H7 (cell line): ENCODE measurements at regions not wholly inside any gene's neighbourhood (a gene's known extent, or its start where the extent isn't known, plus 50 kb on each side); places are given as distances from the start of the nearest gene placed in this dataset.
"Not testable (repeated sequence)": the region's sequence is repeated elsewhere in the genome, so short reads cannot be mapped to it uniquely, and the experiment has no call there.

Experiments used
- DNase-seq: peaks from one replicate; pipeline ENCODE4 v3.0.0; 2012
- H3K27me3 ChIP-seq: 2 replicates; pipeline ENCODE4 v1.6.0; 2011; ENCODE audit warnings: mild to moderate bottlenecking, low read length; ENCODE audit not compliant: control insufficient read depth, insufficient read depth
- H3K36me3 ChIP-seq: replicated peaks from 2 replicates; pipeline ENCODE4 v1.5.1; 2011; ENCODE audit warnings: low read length; ENCODE audit not compliant: control insufficient read depth, insufficient read depth
- H3K4me3 ChIP-seq: 2 replicates; pipeline ENCODE4 v1.5.1; 2011; ENCODE audit warnings: low read depth, mild to moderate bottlenecking, control low read depth, low read length, moderate library complexity; ENCODE audit not compliant: insufficient read depth

DNA sequence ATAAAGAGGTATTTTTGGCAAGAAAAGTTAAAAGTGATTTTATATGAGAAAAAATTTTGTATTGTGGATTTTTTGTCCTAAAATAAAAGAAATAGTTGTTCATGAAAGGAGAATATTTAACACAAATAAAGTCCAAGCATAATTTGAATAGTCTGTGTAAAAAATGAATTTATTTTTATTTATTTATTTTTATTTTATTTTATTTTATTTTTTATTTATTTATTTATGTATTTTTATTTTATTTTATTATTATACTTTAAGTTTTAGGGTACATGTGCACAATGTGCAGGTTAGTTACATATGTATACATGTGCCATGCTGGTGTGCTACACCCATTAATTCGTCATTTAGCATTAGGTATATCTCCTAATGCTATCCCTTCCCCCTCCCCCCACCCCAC is 948.9 kb upstream of the ADGRB3 start:
- H3K27me3 ChIP-seq, DNase-seq, H3K36me3 ChIP-seq, H3K4me3 ChIP-seq: not testable (repeated sequence)

DNA sequence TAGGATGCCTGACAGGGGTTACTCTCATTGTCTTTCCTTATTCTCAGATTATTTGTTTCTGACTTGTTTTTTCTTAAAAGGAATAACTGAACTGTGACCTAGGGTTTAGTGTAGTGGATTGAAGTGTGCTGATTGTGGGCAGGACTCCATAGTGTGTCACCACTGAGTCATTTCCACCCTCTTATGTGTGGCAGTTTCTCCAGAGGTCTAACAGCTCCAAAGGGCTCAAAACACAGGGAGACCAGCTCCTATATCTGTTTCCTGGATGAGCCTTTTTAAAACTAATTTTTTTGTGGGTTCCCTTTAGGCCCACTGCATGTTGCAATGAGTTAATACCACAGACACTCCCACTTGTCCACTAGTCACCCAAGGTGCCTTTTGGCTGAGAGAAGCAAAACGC is 951.1 kb upstream of the ADGRB3 start:
- no peaks in the 10 kb centered on the region for H3K27me3 ChIP-seq
- DNase-seq: no peak
- H3K36me3 ChIP-seq: no peaks in the 10 kb centered on the region
- no peak overlapping the region for H3K4me3 ChIP-seq

DNA sequence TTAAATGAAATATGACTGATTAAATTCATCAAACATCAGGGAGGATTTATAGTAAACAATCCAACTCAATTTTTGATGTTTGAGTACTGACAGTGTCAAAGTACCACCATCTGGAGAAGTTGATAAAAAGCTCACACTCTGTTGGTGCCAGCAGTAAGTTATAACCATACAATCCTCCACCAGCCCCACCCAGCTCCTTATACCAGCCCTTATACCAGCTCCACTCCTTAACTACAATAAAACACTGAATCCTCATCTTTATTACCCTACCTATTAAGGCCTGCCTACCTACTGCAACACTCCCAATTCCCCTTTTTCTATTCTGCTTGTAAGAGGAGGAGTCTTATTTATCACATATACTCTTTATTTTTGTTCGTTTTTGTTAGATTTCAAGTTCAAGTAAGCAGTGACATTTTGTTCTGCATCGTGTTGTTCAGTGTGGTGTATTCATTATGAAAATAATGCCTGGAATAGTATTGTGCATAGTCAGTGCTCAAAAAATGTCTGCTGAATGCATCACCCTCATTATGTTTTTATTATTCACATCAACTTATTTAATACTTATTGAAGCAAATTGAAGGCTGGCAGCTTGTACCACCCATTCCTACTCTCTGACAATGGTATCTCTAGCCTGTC is 954.7 kb upstream of the ADGRB3 start:
- H3K4me3 ChIP-seq: no peak overlapping the region
- no peak for DNase-seq
- H3K36me3 ChIP-seq: no peaks in the 10 kb centered on the region
- no peaks in the 10 kb centered on the region for H3K27me3 ChIP-seq

DNA sequence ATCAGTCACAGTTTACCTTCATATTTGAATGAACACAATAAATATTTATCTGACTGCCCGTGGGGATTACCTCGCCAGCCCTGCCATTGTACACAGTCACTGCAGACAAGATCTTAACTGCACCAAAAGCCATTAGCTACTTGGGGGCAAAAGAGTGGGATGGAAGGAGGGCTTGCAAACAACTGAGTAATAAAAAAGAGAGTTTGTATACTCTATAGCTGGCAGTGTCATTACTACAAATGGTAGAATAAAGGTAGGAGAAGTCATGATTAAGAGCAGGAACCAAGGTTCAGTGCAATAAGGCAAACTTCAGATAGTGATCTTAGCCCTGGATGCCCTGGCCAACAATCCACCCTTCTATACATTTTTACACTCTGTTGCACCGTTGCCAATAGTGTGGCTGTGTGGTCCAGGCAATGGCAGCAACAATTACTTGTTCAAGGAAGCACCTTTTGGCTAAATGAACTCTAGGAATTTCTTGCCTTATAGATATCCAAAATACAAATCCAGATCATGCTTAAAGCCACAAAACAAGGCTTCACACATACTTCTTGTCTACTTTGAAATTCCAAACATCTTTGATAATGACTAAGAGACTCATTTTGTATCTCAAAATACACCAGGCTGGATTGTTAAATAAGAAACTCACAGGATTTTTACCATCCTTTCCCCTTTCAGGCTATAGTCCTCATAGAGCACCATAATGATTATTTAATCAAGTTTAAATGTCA is 955.4 kb upstream of the ADGRB3 start:
- no peak overlapping the region for H3K4me3 ChIP-seq
- no peaks in the 10 kb centered on the region for H3K36me3 ChIP-seq
- no peak for DNase-seq
- H3K27me3 ChIP-seq: no peaks in the 10 kb centered on the region

DNA sequence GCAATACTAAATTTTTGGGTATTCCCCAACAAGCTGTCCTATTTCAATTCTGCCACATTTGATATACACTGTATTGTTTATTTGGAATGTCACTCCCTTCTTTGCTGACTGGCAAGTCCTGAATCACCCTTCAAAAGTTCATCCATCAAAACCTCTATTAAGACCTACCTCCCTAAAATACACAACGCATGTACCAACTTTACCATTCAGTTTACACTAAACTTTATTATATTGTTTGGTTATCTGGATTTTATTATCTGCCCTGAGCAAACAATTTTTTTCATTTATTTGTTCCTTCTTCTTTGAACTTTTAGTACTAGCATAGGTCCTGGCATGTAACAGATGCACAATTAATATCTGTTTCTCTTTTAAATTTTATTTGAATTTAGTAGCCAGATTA is 958.2 kb upstream of the ADGRB3 start:
- Histone ChIP-seq H3K36me3 (no peaks in the 10 kb centered on the region), H3K4me3 (no peak overlapping the region), H3K27me3 (no peaks in the 10 kb centered on the region)
- no peak for DNase-seq

DNA sequence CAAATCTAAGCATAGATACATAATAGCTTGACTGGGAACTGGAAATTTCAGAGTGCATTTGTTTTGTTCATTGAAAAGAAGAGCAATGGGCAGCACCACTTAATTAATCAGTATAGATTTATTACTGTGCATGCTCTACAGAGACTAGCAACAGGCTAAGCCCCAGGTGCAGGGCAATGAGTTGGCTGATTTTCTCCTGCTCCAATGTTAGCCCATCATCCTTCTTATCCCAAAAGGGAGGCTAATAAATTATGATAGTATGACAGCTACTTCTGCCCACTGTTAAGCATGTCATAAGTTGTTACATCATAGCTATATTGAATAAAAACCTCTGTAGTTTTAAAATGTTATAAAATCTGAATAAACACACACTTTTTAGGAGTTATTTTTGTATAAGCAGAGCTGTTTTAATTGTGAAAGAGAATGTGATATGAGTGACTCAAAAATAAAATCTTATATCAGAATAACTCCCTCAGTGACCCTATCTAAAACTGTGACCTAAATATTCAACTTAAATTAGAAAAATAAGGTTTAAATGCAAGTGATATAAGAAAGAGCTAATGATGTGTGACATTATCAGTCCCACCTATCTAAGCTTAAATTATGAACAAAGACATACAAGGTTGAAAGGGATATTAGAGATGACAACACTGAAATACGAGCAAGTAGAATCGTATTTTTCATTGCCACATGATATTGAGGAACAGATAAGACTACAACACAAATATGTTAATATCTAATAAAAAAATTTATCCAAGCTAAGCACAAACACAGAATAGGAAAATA is 967.3 kb upstream of the ADGRB3 start:
- DNase-seq: no peak

DNA sequence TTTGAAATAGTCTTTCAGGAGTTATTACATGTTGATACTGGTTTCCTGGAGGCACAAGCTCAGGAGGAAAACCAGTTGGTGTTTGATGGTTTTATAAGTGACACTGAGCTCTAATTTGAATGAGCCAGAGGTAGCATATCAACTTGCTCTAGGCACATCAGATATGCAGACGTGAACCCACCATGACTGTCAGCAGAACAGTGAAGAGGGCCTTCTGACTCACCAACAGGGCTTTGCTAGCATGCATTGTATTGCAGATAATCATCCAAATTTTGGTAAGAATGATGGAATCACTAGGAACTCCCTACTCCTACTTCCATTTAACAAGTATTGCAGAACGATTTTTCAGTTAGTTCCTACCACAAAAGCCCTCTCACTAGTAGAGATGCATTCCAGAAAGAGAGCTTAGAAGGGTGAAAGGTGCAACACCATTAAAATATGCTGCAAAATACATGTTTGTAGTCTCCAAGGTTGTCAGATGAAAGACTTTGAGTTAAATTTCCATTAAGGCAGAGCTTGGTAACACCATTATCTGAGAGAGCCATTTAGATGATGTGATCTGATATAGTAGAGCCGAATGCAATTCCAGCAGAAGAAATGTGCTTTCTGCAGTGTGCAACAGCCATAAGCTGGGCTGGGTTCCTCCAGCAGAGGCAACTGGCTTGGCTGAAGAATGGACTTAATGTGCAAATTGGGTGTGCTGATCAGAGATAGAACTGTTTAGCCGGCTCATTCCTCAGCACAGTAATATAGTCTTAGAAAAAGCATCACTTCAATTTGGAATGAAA is 968.7 kb upstream of the ADGRB3 start:
- no peak for DNase-seq
- H3K4me3 ChIP-seq: no peak overlapping the region
- no peaks in the 10 kb centered on the region for H3K36me3 ChIP-seq
- no peaks in the 10 kb centered on the region for H3K27me3 ChIP-seq

More for the DNA sequence above, 967.3 kb upstream of the ADGRB3 start:
- H3K27me3 ChIP-seq: no peaks in the 10 kb centered on the region
- no peaks in the 10 kb centered on the region for H3K36me3 ChIP-seq
- no peak overlapping the region for H3K4me3 ChIP-seq

DNA sequence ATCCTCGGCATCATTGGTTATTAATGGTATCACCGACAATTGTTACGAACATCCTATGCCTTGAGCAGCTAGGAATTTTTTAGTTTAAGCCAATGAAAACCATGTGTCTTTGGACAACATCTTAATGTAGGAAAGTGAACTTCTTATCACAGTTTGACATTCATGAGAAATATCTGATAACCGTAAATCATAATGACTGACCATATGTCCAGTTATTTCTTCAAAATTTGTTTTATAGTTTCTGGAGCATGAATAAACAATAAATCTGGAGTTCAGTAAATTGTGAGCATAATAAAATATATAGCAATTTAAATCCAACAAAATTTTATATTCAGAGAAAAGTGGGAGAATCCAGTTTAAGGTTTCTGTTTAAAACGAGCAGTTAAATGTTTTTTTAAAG is 970.1 kb upstream of the ADGRB3 start:
- H3K27me3 ChIP-seq: no peaks in the 10 kb centered on the region
- H3K4me3 ChIP-seq: no peak overlapping the region
- no peaks in the 10 kb centered on the region for H3K36me3 ChIP-seq
- no peak for DNase-seq

DNA sequence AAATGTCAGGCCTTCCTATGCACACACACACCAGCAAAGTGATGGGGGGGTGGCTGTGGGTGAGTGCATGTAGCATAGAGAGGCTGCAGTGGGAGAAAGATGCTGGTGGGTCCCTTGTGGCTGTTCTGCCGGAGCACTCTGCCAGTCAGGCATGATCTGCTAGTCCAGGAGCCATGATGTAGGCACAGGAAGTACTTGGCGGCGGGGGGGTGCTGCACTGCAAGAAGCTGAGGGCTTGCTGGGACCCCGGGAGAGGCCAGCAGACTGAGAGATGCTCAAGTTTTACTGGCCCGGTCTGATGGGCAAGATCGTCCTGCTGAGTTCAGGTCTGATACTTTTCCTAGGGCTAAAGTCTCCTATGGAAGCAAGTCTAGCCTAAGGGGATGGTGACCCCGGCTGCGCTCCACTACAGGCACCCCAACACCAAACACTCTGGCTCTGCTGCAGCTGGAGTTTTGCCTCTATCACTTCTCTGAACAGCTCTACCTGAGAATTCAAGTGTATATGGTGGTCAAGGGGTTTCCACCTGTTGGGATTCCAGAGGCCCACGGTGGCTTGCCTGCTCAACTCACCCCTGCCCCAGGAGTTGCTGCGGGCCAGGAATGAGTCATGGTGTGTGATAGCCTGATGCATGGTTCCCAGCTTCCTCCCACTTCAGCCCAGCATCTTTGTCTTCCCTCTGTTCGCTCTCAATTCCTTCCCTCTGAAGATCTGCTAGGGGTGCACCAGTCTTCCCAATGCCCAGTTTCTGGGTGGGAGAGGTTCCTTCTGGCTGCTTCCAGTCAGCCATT is 971.8 kb upstream of the ADGRB3 start:
- Histone ChIP-seq H3K36me3 (no peaks in the 10 kb centered on the region), H3K4me3 (no peak overlapping the region), H3K27me3 (no peaks in the 10 kb centered on the region)
- no peak for DNase-seq

DNA sequence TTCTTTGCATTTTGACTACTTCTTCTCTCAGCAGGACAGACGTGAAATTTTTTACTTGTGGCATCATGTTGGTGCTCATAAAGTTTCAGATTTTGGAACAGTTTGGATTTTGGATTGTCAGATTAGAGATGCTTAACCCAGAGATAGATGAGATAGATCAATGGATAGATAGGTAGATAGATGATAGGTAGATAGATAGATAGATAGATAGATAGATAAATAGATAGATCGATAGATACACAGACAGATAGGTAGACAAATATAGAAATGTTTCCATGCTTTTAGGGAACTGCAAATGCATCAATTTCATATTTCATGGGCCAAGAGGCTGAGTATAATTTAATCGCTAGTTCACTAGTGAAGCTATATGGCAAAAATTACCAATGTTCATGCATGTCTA is 981.5 kb upstream of the ADGRB3 start:
- Histone ChIP-seq H3K36me3 (no peaks in the 10 kb centered on the region), H3K4me3 (no peak overlapping the region), H3K27me3 (no peaks in the 10 kb centered on the region)
- no peak for DNase-seq

DNA sequence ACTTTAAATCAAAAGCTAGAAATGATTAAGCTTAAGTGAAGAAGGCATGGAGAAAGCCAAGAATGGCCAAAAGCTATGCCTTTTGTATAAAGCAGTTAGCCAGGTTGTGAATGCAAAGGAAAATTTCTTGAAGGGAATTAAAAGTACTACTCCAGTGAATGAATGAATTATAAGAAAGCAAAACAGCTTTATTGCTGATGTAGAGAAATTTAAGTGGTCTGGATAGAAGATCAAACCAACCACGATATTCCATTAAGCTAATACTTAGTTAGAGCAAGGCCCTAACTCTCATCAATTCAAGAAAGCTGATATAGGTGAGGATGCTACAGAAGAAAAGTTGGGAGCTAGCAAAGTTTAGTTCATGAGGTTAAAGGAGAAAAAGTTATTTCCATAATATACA is 988.5 kb upstream of the ADGRB3 start:
- Histone ChIP-seq H3K36me3 (no peaks in the 10 kb centered on the region), H3K27me3 (no peaks in the 10 kb centered on the region), H3K4me3 (no peak overlapping the region)
- no peak for DNase-seq

DNA sequence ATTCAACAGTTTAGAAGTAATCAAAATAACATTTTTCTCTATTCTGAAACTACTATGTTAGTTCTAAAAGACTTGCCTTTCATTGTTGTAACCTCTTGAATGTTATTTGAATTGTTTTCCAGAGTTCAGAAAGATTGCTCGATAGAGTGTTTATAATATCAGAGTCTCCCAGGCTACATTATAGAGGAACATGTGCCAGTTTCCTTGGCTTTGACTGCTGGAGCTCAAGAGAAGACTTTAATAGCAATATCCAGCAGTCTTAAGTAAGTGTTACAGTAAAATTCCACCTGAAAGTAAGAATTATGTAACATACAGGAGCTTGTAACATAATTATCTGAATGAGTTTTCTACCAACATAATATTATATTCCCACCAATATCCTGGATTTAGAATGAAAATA is 991.8 kb upstream of the ADGRB3 start:
- no peaks in the 10 kb centered on the region for H3K27me3 ChIP-seq
- no peak for DNase-seq
- no peak overlapping the region for H3K4me3 ChIP-seq
- no peaks in the 10 kb centered on the region for H3K36me3 ChIP-seq

DNA sequence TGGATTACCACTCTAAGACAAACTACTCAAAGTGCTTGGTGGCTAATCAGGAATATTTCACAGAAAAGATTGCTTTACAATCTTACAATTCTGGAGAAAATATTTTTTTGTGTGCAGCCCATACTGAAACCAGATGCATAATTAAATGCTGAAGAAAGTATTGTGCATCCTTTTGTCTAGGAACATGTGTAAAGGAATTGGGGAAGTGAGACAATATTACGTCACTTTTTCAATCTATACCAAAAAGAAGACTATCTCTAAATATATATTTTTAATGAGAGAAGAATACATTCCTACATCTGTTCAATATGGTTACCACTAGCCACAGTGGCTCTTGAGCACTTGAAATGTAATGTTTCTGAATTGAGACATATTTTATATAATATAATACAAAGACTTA is 992.5 kb upstream of the ADGRB3 start:
- Histone ChIP-seq H3K27me3 (no peaks in the 10 kb centered on the region), H3K36me3 (no peaks in the 10 kb centered on the region), H3K4me3 (no peak overlapping the region)
- DNase-seq: no peak

DNA sequence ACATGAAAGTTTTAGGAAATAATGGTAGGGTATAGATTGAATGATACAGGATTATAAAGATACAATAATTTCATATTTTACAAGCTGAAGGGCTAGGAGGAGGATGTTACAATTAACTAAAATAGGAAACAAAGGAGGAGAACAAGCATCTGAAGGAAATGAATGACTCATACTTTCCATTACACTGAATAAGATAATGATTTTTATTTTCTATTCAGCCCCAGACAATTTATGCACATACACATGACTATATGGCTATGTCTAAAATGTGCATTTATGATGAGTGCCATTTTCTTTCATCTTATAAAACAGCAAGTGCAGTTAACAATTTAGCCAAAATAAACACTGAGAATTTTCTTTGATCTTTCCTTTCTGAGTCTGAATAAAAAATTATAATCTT is 994.6 kb upstream of the ADGRB3 start:
- H3K27me3 ChIP-seq: no peaks in the 10 kb centered on the region
- no peaks in the 10 kb centered on the region for H3K36me3 ChIP-seq
- no peak for DNase-seq
- H3K4me3 ChIP-seq: no peak overlapping the region
